GM19324 (cell line): ENCODE measurements at regions not wholly inside any gene's neighbourhood (a gene's known extent, or its start where the extent isn't known, plus 50 kb on each side); places are given as distances from the start of the nearest gene placed in this dataset.

Source experiments
- ATAC-seq: cut with Tn5 transposase; IDR thresholded peaks from one replicate; pipeline ENCODE4 v1.9.1; 2021; ENCODE audit warnings: mild to moderate bottlenecking, moderate library complexity; ENCODE audit not compliant: unreplicated experiment, low FRiP score

DNA sequence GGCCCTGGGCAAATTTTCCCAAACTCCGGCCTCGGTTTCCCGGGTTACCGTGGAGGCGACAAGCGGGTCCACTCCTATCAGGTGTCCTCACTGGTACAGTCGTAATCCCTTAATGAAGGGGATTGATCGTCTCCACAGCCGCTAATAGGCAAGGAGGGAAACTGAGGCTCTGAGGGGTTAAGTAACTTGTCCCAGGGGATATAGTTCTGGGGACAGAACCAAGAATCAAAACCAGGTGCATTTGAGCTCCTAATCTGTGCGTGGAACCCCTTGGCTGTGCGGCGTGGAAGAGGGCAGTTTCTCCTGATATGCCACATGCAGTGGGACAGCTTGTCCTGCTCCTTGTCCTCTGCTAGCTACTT lies 157.2 kb downstream of the CYRIA start:
- no peak for ATAC-seq

DNA sequence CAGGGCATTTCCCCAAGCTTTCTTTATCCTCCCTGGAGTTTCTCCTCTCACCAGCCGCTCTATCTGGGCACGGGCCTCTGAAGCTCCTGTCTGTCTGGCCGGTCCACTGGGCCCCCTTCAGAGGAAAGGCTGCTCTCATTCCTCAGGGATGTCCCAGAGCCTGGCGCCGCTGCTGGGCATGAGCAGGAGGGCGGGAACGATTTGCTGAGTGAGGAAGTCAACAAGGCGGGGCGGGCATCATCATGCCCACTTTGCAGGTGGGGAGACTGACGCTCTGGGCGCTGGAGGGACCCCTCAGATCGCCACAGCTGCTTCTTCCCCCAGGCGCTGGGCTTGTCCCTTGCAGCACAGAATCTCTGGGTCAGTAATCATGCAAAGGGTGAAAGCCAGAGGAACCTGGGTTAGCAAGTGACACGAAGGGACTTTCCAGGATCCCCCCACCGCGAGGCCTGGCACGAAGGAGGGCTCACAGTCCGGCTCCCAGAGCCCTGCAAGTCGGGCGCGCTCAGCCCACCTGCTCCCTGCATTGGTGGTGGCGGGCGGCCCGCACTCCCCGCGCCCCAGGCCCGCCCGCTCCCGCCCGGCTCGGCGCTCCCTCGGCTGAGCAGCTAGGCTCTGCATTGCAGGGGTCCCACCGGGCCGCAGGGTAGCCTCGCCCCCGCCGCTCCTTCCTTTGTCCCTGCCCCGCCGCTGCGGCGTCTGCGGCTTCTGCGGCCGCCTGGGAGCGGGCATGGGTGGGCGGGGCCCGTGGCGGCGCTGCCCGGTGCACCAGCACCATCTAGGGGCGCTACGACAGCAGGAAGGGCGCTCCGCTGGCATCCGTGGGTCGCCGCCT lies 157.8 kb downstream of the CYRIA start:
- ATAC-seq: no peak

DNA sequence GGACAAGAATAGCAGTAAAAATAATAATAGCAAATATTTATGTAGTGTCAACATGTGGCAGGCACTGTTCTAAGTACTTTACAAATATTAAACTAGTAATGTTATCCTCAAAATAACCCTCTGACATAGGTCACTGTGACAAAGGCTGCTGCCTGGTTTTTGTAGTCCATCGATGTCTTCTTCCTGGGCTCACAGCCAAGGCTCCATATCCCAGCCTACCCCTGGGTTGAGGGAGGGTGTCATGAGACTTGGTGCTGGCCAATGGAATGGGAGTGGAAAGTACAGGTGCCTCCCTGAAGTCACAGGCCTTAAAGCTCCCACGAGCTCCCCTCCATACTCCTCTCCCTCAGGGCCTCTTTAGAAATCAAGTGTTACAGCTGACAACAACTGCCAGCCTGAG lies 159.3 kb downstream of the CYRIA start:
- no peak for ATAC-seq

DNA sequence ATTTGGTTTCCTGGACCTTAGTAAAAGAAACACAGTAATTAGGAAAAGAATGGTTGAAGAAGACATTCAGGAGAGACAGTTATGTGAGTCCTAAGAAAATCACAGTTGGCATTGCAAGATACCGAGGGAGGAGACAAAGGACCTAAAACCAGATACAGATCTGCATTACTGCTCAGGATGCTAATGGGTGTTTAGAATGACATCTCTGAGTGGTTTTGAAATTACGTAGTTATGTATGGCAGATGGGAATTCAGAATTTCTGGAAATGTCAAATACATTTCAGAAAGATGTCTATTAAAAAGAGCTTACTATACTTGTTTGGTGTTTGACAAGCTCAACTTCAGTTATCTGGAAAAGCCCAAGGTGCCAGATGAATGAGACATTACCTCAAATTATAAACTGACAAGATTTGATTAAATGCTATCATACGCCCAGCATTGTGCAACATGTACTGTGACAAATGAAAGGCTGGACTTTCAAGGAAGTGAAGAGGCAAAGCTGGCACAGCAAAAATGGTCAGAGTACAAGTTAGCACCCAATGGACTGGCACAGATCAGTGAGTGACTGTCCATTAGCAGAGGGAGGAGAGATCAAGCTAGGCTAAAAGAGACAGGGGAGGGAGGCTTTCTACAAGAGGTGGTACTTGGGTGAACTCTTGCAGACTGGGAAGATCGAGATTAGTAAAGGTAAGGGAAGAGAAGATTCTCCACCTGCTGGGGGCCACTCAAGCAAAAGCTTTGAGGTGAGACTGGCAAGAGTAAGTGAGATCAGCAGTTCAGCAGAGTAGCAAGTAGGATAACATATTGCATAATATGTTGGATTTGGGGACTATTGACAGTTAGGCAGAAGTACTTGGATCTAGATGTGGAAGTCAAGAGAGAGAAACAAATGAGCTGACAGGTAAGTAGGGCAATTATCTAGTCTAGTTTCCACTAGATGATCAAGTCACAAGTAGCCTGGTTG lies 168.9 kb downstream of the CYRIA start:
- no peak for ATAC-seq

DNA sequence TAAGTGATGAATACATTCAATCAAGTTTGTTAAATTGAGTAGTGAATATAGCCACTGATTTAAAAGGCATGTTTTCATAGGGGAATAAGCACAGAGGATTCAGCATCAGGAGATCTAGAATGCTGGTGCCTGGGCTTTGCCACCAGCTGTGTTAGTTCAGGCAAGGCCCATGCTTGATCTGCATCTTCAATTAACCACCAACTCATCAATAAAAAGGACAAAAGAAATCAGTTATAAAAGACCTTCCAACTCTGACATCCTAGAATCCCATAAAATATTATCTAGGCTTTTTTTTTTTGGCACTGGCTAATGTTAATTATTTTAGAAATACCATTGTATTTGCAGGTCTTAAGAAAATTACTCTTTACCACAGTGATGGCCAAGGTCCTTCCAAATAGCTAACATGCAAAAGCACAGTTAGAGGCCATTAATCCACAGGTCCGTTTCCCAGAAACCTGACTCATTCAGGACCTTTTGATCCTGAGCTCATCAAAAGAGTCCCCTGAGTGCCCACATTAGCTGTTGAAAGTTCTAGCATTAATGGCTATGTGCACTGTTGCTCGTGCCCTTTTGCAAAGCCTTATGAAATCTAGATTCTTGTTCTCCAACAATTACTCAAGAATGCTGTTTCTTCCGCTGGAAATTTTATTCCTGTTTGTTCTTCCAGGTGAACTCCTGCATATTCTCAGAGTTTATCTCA lies 170.0 kb downstream of the CYRIA start:
- no peak for ATAC-seq

DNA sequence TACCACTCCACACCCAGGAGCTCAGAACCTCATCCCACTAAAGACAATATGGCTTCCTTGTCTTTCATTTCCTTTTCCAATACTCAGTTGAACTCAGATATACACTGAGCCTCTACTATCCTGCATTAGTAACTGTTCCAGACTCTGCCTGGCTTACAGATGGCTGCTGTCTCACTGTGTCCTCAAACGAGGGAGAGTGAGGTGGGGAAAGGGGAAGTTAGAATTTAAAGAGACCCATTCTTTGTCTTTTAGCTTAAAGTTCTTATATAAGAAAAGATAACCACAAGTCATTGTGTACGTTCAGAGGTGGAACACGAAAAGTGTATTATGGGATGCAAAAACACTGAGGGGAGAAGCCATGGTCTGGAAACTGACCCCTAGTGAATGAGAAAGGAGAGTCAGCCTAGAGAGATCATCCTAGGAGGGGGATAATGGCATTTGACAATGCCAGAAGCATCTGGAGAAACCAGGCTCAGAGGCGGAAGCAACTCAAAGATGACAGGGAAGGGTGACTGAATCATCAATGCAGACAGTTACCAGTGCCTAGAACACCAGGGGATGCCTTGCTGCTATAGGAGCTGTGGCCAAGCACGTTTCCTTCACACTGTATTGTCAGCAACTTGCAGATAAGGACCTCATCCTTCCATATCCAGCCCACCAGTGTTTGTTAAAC lies 170.7 kb downstream of the CYRIA start:
- no peak for ATAC-seq

DNA sequence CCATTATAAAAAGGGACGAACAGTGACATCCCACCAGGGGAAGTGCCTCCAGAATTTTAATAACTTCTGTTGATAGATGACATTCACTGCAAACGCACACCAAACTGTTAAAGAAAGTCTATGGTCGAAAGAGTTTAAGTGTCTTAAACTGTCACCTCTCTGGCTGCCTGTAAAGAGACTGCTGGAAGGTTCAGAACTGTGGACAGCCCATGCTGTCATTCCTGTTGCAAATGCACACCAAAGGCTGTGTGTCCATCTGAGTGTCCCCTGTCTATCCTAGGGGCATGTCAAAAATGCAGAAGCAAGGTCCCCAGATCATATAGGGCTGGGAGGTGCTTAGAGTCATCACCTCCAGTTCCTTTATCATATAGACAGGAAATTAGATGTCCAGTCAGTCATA lies 171.8 kb downstream of the CYRIA start:
- no peak for ATAC-seq

DNA sequence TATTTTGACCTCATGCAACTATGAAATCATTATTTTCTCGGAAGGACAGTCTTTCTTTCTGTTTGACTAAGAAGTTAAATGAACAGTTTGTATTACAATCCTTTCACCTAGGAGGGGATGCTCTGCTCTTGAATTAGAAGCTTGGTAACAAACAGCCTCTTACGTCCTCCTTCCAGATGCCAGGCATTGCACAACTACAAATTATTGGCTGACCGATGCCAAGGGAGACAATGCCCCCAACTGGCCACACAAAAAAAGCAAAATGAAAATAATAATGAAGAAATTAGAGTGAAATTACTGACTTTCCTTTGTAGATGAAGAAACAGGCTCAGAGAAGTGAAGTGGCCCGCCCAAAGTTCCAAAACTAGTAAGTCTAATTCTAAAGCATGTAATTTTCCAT lies 177.9 kb downstream of the CYRIA start:
- ATAC-seq: no peak

DNA sequence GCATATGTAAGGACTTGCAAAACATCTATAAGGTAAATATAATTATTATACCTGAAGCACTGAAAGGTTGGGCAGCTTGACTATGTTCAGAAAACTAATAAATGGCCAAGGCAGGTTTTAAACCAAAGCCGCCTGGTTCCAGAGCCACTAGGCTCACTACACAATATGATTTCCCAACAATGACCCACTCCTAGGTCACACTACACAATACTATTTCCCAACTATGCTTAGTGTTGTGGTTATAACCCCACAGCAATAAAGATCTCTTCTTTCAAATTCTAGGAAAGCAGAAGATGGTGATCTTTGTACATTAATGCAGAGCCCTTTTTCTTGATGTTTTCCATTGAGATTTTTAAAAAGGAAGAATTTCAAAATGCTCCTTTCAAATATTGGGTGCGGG lies 180.4 kb downstream of the CYRIA start:
- ATAC-seq: no peak

DNA sequence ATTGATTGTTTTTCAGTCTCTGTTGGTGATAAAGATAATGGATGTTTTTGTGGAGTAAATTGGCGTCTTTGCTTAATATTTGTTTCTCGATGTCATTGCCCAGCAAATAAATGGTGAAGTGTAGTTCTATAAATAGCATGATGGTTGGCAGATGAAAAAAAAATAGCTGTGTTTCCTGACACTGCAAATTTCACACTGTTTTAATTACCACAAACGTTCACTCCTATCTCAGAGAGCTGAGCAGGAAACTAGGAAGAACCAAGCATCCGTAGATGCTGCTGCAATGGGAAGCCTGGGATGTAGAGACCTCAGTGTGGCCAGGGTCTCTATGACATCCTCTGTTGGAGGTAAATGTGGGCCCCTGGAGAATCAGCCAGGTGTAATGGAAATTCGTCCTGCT lies 183.2 kb downstream of the CYRIA start:
- no peak for ATAC-seq

DNA sequence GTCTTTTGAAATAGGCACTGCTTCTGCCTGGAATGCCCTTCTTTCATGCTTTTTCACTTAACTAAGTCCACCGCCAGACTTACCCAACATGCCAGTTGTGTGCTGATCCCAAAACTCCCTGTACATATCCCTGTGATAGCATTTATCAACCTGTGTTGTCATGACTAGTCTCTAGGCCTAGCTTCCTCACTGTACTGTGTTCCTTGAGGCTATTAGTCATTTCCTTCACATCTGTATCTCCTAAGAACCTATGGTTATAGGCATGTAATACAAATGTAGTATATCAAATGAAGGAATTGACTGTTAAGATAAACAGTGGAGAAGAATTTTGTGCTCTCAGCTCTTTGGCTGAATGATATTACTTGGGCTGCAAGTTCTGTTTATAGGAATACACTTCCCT lies 184.3 kb downstream of the CYRIA start:
- no peak for ATAC-seq

DNA sequence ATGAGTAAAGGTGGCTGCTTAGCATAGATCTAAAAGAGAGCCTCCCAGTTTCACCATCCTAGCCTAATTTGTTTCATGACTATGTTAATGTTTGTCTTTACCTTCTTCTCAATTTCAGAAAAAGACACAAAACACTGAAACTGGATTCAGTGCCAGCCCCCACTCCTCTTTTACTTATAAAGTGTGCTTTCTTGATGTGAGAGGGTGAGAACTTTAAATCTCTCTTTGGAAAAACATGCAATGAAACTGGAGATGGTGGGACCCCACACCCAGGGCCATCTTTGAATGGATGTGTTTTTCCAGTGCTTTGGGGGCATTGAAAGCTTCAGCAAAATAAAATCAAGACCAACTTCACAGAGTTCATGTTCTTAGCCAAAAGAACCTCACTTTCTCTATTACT lies 185.9 kb downstream of the CYRIA start:
- ATAC-seq: no peak

DNA sequence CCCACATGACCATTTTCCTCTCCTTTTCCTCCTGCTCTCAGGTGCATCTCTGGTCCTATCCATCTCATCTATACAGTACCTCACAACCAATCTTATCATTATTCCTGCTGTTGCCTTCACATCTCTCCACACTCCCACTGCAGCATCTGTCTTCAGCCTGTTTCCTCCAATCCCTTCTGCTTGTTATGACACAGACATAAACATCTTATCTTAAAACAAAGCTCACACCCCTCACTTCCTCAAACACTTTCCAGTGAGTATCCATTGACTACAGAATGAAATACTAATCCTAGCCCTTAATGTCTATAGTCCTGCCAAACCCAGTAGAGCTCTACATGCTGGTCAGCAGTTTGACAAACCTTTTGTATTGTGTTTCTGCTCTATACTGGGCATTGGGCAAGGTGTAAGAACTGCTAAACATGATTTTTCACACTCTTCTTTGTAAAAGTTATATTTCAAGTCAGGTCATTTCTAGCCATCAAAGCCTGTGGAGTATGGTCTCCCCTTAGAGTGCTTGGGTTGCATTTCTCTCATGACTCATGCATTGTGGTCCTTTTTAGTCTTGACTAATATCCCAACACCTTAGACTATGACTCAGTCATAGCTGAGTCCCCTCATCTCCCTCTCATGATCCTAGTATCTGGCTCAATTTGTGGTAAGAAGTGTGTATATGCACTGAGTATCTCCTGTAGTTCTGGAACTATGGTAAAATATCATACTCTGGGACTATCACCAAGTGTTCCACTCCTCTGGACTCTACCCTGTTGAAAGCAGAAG lies 187.0 kb downstream of the CYRIA start:
- ATAC-seq: no peak

DNA sequence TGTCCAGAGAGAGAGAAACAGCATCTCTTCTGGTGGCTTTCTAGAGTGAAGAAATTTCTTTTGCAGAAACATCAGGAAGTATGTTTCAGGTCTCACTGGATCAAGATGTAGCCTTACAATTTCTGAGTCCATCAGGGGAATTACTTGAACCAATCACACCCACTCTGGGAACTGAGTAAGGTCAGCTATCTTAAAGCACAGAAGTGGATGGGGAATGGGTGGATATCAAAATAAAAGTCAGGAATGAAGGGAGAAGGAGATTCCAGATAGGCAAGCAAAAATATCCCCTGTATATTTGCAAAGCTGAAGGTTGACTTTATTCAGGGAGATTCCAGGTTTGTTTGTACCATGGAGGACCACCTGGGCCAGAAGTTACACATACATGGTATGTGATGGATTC lies 188.0 kb downstream of the CYRIA start:
- no peak for ATAC-seq

DNA sequence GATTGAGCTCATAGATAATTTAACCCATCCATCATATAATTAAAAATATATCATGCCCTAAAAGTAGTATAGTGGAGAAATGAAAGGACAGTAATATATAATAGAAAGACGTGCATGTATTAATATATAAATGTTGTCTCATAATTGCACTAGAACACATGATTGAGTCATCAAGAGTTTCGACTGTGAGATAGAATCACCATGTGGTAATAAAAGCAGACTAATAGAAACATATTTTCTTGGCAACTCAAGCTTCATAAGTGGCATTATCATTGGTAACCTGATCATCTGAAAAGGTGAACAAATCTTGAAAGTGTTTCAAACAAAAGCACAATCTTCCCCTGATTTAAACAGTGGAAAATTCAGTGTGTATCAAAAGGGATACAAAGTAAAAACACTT lies 188.8 kb downstream of the CYRIA start:
- ATAC-seq: no peak

DNA sequence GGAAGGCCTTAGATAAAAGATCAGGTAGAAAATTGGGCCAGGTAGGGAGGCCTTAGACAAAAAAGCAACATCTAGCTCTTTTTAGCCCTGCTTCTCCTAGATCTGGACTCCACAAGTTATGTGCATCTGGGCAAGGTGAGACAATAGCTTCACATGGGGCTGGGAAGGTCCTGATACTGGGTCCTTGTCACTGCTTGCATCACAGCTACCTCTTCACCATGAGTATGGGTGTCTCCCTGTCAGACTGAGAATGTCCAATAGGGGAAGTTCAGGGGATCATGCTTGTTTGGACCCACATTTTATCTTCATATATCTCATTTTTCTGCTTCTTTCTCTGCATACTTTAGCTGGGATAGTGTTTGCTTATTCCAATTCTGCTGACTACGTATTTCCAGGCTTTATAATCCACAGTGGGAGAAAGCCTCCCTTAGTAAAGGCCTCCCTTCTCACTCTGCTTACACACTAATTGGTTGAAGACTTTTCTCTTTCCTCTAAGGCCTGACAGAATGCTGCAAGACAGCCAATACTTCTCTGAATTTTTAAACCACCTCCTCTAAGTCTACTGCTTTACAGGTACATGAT lies 189.6 kb downstream of the CYRIA start:
- ATAC-seq: no peak

DNA sequence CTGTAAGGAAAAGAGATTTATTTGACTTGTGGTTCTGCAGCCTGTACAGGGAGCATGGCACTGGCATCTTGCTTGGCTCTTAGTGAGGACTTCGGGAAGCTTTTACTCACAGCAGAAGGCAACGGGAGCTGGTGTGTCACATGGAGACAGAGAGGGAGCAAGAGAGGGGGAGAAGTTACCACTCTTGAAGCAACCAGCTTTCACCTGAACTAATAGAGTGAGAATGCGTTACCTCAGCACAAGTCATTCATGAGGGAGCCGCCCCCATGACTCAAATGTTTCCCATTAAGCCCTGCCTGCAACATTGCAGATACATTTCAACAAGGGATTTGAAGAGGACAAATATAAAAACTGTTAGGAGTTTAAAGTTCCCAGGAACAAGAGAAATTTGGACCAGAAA lies 190.0 kb downstream of the CYRIA start:
- no peak for ATAC-seq

DNA sequence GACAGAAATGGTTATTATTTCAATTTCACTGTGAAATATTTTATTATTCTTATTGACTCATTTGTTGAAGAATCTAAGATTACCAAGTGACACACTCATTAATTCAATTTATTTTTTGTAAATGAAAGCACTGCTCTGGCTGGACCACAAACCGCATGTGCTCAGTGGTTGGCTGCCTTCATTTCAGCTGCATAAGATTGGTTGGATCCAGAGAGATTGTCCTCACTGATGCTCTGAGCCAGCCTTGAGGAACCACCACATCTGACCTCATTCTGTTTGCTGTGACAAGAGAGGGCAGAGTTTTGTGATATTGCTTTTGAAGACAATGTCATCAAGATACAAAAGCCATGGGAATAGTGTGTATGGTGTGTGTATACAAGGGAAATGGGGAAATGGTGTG lies 192.1 kb downstream of the CYRIA start:
- no peak for ATAC-seq

DNA sequence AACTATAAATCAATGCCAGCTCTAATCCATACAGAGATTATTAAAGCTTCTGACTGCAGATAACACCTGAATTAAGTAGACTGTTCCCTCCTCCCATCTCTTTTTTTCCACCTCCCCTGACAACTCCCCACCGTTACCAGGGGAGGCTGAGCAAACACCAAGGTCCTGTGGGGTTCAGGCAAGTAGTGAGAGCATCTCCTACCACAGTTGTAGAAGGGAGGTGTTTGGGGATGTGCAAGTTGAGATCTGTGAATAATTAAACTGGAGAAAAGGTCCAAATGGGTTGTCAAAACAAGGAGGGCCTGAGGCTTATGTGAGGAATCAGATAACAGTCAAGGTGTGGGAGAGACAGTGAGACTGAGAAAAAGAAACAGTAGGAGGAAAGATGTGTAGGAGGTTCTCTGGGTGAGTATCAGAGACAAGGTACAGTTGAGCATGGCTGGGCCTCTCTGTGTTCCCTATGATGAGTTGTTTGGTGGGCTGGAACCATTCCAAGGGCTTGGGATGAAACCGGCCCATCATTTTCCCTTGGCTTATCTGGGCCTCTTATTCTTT lies 194.6 kb downstream of the CYRIA start:
- ATAC-seq: no peak
